Esophagus muscularis mucosa (tissue), 3 donors: ENCODE measurements at regions not wholly inside any gene's neighbourhood (a gene's known extent, or its start where the extent isn't known, plus 50 kb on each side); places are given as distances from the start of the nearest gene placed in this dataset.

Experiments
- POLR2A ChIP-seq: fragments of 450-650 bp; IDR thresholded peaks from one replicate; pipeline ENCODE4 v1.6.1; 2017; ENCODE audit warnings: antibody characterized with exemption, moderate library complexity, mild to moderate bottlenecking, low read depth
- POLR2AphosphoS5 ChIP-seq, 2 donors: sonication (generic); formaldehyde crosslinking; IDR thresholded peaks; one replicate each; pipeline ENCODE4 v1.6.1; 2017; ENCODE audit warnings: antibody characterized with exemption in 2 of 2
- TF ChIP-seq, protein P1 (sequence below), 3 experiments: fragments of 200-600 bp in 2 of 3; fragments of 450-650 bp in 1 of 3; sonication (generic) in 2 of 3; IDR thresholded peaks; one replicate each; pipeline ENCODE4 v1.5.1; 2017 to 2019; ENCODE audit warnings: antibody characterized with exemption in 3 of 3, mild to moderate bottlenecking in 2 of 3, moderate library complexity in 1 of 3

DNA sequence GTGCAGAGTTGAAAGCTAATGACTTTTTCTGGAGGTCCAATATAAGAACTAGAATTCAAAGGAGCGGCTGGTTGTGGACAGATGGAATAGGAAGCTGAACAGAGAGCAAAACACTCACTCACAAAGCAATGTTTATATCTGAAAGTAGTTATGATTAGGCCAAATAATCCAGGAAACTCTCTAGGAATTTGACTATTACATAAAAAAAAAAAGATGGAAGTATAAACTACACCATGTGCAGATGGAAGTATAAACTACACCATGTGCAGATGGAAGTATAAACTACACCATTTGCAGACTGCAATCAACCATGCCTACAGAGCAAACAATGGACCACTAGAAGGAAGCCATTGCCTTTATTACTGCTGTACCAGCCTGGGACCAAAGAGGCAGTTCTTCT, 771.1 kb downstream of the BRINP3 start:
- TF ChIP-seq, protein P1, sequence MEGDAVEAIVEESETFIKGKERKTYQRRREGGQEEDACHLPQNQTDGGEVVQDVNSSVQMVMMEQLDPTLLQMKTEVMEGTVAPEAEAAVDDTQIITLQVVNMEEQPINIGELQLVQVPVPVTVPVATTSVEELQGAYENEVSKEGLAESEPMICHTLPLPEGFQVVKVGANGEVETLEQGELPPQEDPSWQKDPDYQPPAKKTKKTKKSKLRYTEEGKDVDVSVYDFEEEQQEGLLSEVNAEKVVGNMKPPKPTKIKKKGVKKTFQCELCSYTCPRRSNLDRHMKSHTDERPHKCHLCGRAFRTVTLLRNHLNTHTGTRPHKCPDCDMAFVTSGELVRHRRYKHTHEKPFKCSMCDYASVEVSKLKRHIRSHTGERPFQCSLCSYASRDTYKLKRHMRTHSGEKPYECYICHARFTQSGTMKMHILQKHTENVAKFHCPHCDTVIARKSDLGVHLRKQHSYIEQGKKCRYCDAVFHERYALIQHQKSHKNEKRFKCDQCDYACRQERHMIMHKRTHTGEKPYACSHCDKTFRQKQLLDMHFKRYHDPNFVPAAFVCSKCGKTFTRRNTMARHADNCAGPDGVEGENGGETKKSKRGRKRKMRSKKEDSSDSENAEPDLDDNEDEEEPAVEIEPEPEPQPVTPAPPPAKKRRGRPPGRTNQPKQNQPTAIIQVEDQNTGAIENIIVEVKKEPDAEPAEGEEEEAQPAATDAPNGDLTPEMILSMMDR (IDR thresholded peaks at IDR 0.05) = no peak
- no peak for TF ChIP-seq POLR2AphosphoS5 (IDR thresholded peaks at IDR 0.05)
- no peak for TF ChIP-seq POLR2A
